ENCODE measurements at regions not wholly inside any gene's neighbourhood (a gene's known extent, or its start where the extent isn't known, plus 50 kb on each side); places are given as distances from the start of the nearest gene placed in this dataset.

DNA sequence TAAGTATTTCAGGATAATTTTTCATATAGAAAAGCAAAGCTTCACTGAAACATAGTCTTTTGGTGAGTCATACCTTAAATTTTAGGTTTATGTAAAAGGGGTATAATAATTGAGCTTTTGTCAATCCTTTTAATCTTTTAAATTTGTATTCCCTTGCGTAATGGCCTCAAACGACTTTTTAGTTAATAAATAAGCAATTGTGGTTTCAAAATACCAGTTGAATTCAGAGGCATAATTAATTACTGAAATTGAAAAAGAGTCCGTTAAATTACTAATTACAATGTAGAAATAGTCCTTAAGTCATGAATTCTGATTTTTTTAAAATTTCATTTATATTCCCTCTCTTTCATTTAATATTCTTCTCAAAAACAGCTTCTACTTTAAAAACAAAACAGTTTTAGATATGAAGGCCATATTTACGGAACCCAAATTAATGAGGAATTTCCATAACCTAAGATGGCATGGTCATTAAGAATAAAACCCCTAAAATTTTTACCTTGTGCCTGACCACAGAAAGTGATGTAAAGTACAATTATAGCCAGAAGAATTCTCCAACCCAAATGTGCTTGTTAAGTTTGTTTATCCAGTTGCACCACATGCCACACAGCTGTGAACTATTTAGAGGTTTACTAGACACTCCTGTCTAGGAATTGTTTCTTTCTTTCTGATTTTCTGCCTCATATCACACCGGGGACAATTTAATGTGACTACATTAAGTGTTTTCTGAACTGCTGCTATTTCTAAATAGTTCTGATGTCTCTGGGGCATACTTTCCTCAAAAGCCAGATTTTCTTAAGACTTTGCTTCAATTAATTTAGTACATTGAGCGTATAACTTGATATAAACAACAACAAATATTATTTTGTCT, 60.7 kb upstream of the ITGA4 start:
- Histone ChIP-seq H3K27ac (no peak overlapping the region), H3K4me3 (no peak overlapping the region), H3K9me3 (ENCODE audit: low read depth) (no peaks in the 10 kb centered on the region), H3K4me1 (ENCODE audit: insufficient read depth) (no peaks in the 10 kb centered on the region), H3K9me2 (replicated peaks; ENCODE audit: insufficient read depth) (no peaks in the 10 kb centered on the region), H4K20me1 (ENCODE audit: insufficient read depth, poor library complexity, severe bottlenecking) (no peaks in the 10 kb centered on the region), H2AFZ (no peak overlapping the region), H3K79me2 (no peaks in the 10 kb centered on the region), H3K36me3 (replicated peaks; ENCODE audit: insufficient read depth, low read depth) (no peaks in the 10 kb centered on the region), H3K4me2 (no peak overlapping the region), H3K27me3 (no peaks in the 10 kb centered on the region)
- WGBS (ENCODE audit: low lambda C conversion rate, missing lambda C conversion rate), result 84% methylated on average over 6 of the region's 6 CpGs
- TF ChIP-seq EZH2phosphoT487 (IDR thresholded peaks at IDR 0.05; ENCODE audit: low read depth, severe bottlenecking, unreplicated experiment) (no peak), EZH2 (IDR thresholded peaks at IDR 0.05; ENCODE audit: borderline replicate concordance) (no peak), CTCF (IDR thresholded peaks at IDR 0.05; ENCODE audit: poor library complexity) (no peak)
- DNase-seq (ENCODE audit: low spot score), result no peak

- no peak for TF ChIP-seq EZH2 (IDR thresholded peaks at IDR 0.05; ENCODE audit: borderline replicate concordance)
- no peak for TF ChIP-seq CTCF (IDR thresholded peaks at IDR 0.05; ENCODE audit: poor library complexity)
- TF ChIP-seq EZH2phosphoT487 (IDR thresholded peaks at IDR 0.05; ENCODE audit: low read depth, severe bottlenecking, unreplicated experiment), result no peak
- H3K27me3 ChIP-seq, result no peaks in the 10 kb centered on the region
- 90% methylated on average over 4 of the region's 4 CpGs for WGBS (ENCODE audit: low lambda C conversion rate, missing lambda C conversion rate)
These were observed 59.9 kb upstream of the ITGA4 start for GRCh38 chr2:181397331-181397730.

DNA sequence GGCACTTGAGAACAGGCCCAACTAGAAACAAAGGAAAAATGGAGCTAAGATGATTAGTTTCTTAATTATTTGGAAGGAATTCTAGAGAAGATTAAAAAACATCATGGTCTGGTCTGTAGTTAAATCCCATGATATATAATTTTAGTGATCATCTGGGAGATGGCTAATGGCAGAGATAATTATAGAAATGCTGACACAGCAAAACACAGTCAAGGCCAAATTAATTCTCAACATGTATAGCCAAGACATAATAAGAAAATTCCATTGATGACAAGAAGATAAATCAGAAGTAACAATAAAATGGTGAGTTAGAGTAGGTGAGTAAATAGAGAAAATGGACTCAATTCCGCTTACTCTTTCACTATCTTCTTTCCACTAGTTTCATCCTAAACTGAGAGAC, 59.2 kb upstream of the ITGA4 start:
- H3K79me2 ChIP-seq, result no peaks in the 10 kb centered on the region
- H4K20me1 ChIP-seq (ENCODE audit: insufficient read depth, poor library complexity, severe bottlenecking), result no peaks in the 10 kb centered on the region
- DNase-seq (ENCODE audit: low spot score), result no peak
- no peaks in the 10 kb centered on the region for H3K36me3 ChIP-seq (replicated peaks; ENCODE audit: insufficient read depth, low read depth)
- no peak for TF ChIP-seq CTCF (IDR thresholded peaks at IDR 0.05; ENCODE audit: poor library complexity)
- no peak for TF ChIP-seq EZH2 (IDR thresholded peaks at IDR 0.05; ENCODE audit: borderline replicate concordance)
- no peak for TF ChIP-seq EZH2phosphoT487 (IDR thresholded peaks at IDR 0.05; ENCODE audit: low read depth, severe bottlenecking, unreplicated experiment)
- WGBS (ENCODE audit: low lambda C conversion rate, missing lambda C conversion rate), result 92% methylated on average over 1 of the region's 1 CpG
- no peak overlapping the region for H2AFZ ChIP-seq
- no peak overlapping the region for H3K27ac ChIP-seq
- no peaks in the 10 kb centered on the region for H3K27me3 ChIP-seq
- no peaks in the 10 kb centered on the region for H3K9me2 ChIP-seq (replicated peaks; ENCODE audit: insufficient read depth)
- H3K4me2 ChIP-seq, result no peak overlapping the region
- no peak overlapping the region for H3K4me3 ChIP-seq
- H3K9me3 ChIP-seq (ENCODE audit: low read depth), result no peaks in the 10 kb centered on the region
- H3K4me1 ChIP-seq (ENCODE audit: insufficient read depth), result no peaks in the 10 kb centered on the region

More at GRCh38 chr2:181397331-181397730, 59.9 kb upstream of the ITGA4 start:
- H3K79me2 ChIP-seq, result no peaks in the 10 kb centered on the region
- no peak for DNase-seq (ENCODE audit: low spot score)
- no peak overlapping the region for H3K4me3 ChIP-seq
- H3K9me2 ChIP-seq (replicated peaks; ENCODE audit: insufficient read depth), result no peaks in the 10 kb centered on the region
- no peaks in the 10 kb centered on the region for H3K9me3 ChIP-seq (ENCODE audit: low read depth)
- no peaks in the 10 kb centered on the region for H3K36me3 ChIP-seq (replicated peaks; ENCODE audit: insufficient read depth, low read depth)
- no peaks in the 10 kb centered on the region for H3K4me1 ChIP-seq (ENCODE audit: insufficient read depth)
- H2AFZ ChIP-seq, result no peak overlapping the region
- H3K27ac ChIP-seq, result no peak overlapping the region
- H3K4me2 ChIP-seq, result no peak overlapping the region
- H4K20me1 ChIP-seq (ENCODE audit: insufficient read depth, poor library complexity, severe bottlenecking), result no peaks in the 10 kb centered on the region

Measured in hepatocyte (in vitro differentiated cells).